H1 (cell line): ENCODE measurements at regions not wholly inside any gene's neighbourhood (a gene's known extent, or its start where the extent isn't known, plus 50 kb on each side); places are given as distances from the start of the nearest gene placed in this dataset.

ENCODE experiments used
- CTCF ChIP-seq, 3 experiments: IDR thresholded peaks; 1 replicate in 2 of 3; 2 replicates in 1 of 3; pipeline versions ENCODE4 v1.5.1 to v1.6.1; 2011; ENCODE audit warnings: low read length in 3 of 3, mild to moderate bottlenecking in 3 of 3, inconsistent platforms in 2 of 3, low read depth in 1 of 3, moderate library complexity in 1 of 3; ENCODE audit not compliant: insufficient read depth in 1 of 3; ENCODE audit errors: control extremely low read depth in 1 of 3
- EP300 ChIP-seq, 2 experiments: IDR thresholded peaks; 1 replicate in 1 of 2; 2 replicates in 1 of 2; pipeline ENCODE4 v1.6.1; 2011 to 2012; ENCODE audit warnings: low read depth in 2 of 2, low read length in 2 of 2, mild to moderate bottlenecking in 2 of 2, borderline replicate concordance in 1 of 2, inconsistent platforms in 1 of 2, moderate library complexity in 1 of 2
- EZH2 ChIP-seq: fragments of 200-600 bp; sonication (generic); IDR thresholded peaks from 2 replicates; pipeline ENCODE4 v1.7.1; 2012; ENCODE audit warnings: low read depth, mild to moderate bottlenecking, moderate library complexity, low read length, inconsistent platforms; ENCODE audit not compliant: severe bottlenecking
- JUN ChIP-seq: IDR thresholded peaks from 2 replicates; pipeline ENCODE4 v1.6.1; 2011; ENCODE audit warnings: low read depth, mild to moderate bottlenecking, improper control_type of control experiment, low read length
- POLR2A ChIP-seq, 2 experiments: IDR thresholded peaks; 1 replicate in 1 of 2; 2 replicates in 1 of 2; pipeline ENCODE4 v1.6.1; 2011; ENCODE audit warnings: low read depth in 2 of 2, low read length in 2 of 2, mild to moderate bottlenecking in 2 of 2; ENCODE audit errors: control extremely low read depth in 1 of 2
- POLR2AphosphoS5 ChIP-seq: IDR thresholded peaks from 2 replicates; pipeline ENCODE4 v1.6.1; 2011; ENCODE audit warnings: low read depth, low read length
- RFX5 ChIP-seq: IDR thresholded peaks from 2 replicates; pipeline ENCODE4 v1.6.1; 2011; ENCODE audit warnings: low read depth, low read length, improper control_type of control experiment, borderline replicate concordance

- TF ChIP-seq POLR2AphosphoS5 (no peak), JUN (no peak), POLR2A (IDR thresholded peaks at IDR 0.05; ENCODE audit: control extremely low read depth in 1 of 2, low read depth in 2 of 2, low read length in 2 of 2) (no peak), EP300 (IDR thresholded peaks at IDR 0.05; ENCODE audit: borderline replicate concordance in 1 of 2, low read depth in 2 of 2, low read length in 2 of 2) (no peak), RFX5 (no peak), EZH2 (no peak), CTCF (IDR thresholded peaks at IDR 0.05; ENCODE audit: control extremely low read depth in 1 of 3, insufficient read depth in 1 of 3, low read depth in 1 of 3, low read length in 3 of 3) (no peak)
These were observed 50.6 kb upstream of the GGTLC1 start for GRCh38 chr20:24039196-24039595.
